ENCODE measurements at regions not wholly inside any gene's neighbourhood (a gene's known extent, or its start where the extent isn't known, plus 50 kb on each side); places are given as distances from the start of the nearest gene placed in this dataset.

DNA sequence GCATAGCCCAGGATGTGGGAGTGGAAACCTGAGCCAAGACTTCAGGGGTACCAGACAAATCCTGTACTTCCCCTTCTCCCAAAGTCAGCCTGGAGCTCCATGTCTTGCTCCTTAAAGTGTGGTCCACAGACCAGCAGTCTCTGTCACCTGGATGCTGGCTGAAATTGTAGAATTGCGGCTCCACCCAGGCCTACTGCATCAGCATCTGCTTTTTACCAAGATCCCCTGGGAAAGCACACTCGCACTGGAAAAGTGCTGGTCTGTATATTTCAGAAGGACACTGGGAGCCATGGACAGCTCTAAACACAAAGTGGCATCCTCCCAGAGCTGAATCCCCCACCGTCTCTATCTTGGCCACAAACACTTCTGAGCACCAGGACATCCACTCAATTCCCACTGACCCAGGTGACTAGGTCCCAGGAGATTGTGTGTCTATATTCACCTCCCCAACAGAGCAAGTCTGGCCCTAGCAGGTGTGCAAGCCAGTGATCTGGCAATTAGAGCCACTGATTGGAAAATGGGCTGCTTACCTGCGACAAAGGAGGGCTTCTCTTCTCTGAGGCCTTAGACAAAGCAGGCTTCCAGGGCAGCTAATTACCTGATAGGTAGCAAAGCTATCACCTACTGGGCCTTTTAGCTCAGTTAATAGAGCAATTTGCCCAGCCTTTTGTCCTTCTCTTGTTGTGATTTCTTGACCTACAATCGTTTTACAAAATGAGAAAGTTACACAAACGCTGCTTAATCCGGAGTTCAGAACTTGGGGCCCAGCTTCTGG, 443.3 kb downstream of the MN1 start:
- TF ChIP-seq, protein P1, sequence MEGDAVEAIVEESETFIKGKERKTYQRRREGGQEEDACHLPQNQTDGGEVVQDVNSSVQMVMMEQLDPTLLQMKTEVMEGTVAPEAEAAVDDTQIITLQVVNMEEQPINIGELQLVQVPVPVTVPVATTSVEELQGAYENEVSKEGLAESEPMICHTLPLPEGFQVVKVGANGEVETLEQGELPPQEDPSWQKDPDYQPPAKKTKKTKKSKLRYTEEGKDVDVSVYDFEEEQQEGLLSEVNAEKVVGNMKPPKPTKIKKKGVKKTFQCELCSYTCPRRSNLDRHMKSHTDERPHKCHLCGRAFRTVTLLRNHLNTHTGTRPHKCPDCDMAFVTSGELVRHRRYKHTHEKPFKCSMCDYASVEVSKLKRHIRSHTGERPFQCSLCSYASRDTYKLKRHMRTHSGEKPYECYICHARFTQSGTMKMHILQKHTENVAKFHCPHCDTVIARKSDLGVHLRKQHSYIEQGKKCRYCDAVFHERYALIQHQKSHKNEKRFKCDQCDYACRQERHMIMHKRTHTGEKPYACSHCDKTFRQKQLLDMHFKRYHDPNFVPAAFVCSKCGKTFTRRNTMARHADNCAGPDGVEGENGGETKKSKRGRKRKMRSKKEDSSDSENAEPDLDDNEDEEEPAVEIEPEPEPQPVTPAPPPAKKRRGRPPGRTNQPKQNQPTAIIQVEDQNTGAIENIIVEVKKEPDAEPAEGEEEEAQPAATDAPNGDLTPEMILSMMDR (IDR thresholded peaks at IDR 0.05; ENCODE audit: low read depth, low read length) = no peak
- no peak for TF ChIP-seq POLR2A (IDR thresholded peaks at IDR 0.05; ENCODE audit: extremely low read depth, insufficient read length)
- TF ChIP-seq MYC (IDR thresholded peaks at IDR 0.05; ENCODE audit: low read depth, low read length) = no peak
- no peak for DNase-seq (ENCODE audit: low read depth)
- no peak overlapping the region for H3K4me3 ChIP-seq (ENCODE audit: low read depth, low read length)

DNA sequence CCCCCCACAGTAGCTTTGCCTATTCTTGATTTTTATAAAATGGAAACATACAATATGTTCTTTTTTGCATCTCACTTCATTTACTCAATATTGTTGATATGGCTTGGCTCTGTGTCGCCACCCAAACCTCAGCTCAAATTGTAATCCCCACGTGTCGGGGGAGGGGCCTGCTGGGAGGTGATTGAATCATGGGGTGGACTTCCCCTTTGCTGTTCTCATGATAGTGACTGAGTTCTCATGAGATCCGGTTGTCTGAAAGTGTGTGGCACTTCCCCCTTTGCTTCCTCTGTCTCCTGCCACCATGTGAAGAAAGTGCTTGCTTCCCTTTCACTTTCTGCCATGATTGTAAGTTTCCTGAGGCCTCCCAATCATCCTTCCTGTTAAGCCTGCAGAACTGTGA, 431.3 kb downstream of the MN1 start:
- DNase-seq (ENCODE audit: low read depth) = peak; percentile 80
- H3K4me3 ChIP-seq (ENCODE audit: low read depth, low read length) = no peak overlapping the region
- TF ChIP-seq, protein P1 (IDR thresholded peaks at IDR 0.05; ENCODE audit: low read depth, low read length) = no peak
- TF ChIP-seq MYC (IDR thresholded peaks at IDR 0.05; ENCODE audit: low read depth, low read length) = no peak
- TF ChIP-seq, protein P2, sequence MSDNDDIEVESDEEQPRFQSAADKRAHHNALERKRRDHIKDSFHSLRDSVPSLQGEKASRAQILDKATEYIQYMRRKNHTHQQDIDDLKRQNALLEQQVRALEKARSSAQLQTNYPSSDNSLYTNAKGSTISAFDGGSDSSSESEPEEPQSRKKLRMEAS (IDR thresholded peaks at IDR 0.05; ENCODE audit: low read depth, low read length) = 0 out of 2 replicates have a peak, but pooled peaks have one; percentile 23

DNA sequence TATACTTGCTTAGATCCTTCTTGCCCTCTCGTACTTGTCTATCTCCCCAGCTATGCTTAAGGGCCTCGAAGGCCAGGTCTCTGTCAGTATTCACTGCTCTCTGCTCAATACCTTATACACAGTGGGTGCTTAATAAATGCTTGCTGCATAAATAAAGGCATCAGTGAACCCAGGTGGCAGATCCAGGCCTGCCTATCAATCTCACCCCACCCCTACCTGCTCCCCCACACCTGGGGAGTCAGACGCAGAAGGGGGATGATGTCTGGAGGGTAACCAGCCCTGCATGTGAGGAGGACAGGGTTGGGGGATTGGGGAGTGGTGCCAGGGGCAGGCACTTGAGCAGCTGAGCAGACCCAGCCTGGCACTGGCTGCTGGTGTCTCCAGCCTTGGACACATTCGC, 430.6 kb downstream of the MN1 start:
- DNase-seq (ENCODE audit: low read depth) = no peak
- TF ChIP-seq, protein P2 (IDR thresholded peaks at IDR 0.05; ENCODE audit: low read depth, low read length) = no peak
- TF ChIP-seq, protein P1 (IDR thresholded peaks at IDR 0.05; ENCODE audit: low read depth, low read length) = no peak
- no peak for TF ChIP-seq MYC (IDR thresholded peaks at IDR 0.05; ENCODE audit: low read depth, low read length)
- TF ChIP-seq POLR2A (IDR thresholded peaks at IDR 0.05; ENCODE audit: extremely low read depth, insufficient read length) = no peak
- H3K4me3 ChIP-seq (ENCODE audit: low read depth, low read length) = no peak overlapping the region

DNA sequence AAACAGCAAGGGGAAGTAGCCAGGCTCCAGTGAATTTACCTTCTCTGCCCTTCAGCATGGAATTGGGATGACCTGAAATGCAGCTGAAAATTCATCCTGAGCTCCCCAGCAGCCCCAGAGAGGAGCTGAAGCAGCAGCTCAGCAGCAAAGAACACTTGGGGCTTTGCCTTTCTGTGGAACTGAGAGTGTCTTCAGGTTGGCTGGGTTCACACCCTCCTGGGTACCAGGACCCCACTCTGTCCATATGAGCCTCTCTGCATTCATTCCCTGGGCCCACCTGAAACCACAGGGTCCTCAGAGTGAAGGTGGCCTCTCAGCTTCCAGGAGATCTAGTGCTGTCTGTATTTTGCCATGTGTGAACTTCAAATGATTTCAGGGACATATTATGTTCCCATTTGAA, 429.2 kb downstream of the MN1 start:
- TF ChIP-seq MYC (IDR thresholded peaks at IDR 0.05; ENCODE audit: low read depth, low read length) = no peak
- no peak for TF ChIP-seq POLR2A (IDR thresholded peaks at IDR 0.05; ENCODE audit: extremely low read depth, insufficient read length)
- TF ChIP-seq, protein P2 (IDR thresholded peaks at IDR 0.05; ENCODE audit: low read depth, low read length) = no peak
- TF ChIP-seq, protein P1 (IDR thresholded peaks at IDR 0.05; ENCODE audit: low read depth, low read length) = no peak
- no peak for DNase-seq (ENCODE audit: low read depth)
- no peak overlapping the region for H3K4me3 ChIP-seq (ENCODE audit: low read depth, low read length)

DNA sequence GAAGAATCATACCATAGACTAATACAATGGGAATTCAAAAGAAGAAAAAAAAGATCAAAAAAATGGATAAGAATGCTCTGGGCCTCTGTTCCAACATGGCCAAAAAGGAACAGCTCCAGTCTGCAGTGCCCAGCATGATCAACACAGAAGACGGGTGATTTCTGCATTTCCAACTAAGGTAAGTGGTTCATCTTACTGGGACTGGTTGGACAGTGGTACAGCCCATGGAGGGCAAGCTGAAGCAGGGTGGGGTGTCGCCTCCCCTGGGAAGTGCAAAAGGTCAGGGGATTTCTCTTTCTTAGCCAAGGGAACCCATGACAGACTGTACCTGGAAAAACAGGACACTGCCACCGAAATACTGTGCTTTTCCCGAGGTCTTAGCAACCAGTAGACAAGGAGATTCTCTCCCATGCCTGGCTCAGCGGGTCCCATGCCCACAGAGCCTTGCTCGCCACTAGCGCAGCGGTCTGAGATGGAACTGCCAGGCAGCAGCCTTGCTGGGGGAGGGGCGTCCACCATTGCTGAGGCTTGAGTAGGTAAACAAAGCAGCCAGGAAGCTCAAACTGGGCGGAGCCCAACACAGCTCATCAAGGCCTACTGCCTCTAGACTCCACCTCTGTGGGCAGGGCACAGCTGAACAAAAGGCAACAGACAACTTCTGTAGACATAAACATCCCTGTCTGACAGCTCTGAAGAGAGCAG, 428.4 kb downstream of the MN1 start:
- no peak overlapping the region for H3K4me3 ChIP-seq (ENCODE audit: low read depth, low read length)
- TF ChIP-seq, protein P2 (IDR thresholded peaks at IDR 0.05; ENCODE audit: low read depth, low read length) = no peak
- TF ChIP-seq POLR2A (IDR thresholded peaks at IDR 0.05; ENCODE audit: extremely low read depth, insufficient read length) (no peak), MYC (IDR thresholded peaks at IDR 0.05; ENCODE audit: low read depth, low read length) (no peak)
- TF ChIP-seq, protein P1 (IDR thresholded peaks at IDR 0.05; ENCODE audit: low read depth, low read length) = no peak
- no peak for DNase-seq (ENCODE audit: low read depth)

All from NB4 (cell line).